K562 (cell line): ENCODE measurements at regions not wholly inside any gene's neighbourhood (a gene's known extent, or its start where the extent isn't known, plus 50 kb on each side); places are given as distances from the start of the nearest gene placed in this dataset.

ENCODE experiments used
- ATAC-seq: fragments of 200-7000 bp; cut with Tn5 transposase; 3 replicates; pipeline ENCODE4 v1.9.1; 2020; ENCODE audit warnings: moderate library complexity
- BruUV-seq: library from RNA; stranded (reverse); fragments of 400-500 nt; replicated peaks from 2 replicates; lab custom pipeline; 2021; lab: Mats Ljungman, UMichigan
- CTCF ChIA-PET: fragments of 300-600 bp; formaldehyde crosslinking; extraction: SDS; loops from one replicate; lab custom pipeline; 2021; ENCODE audit warnings: low intra/inter-chr PET ratio; lab: Yijun Ruan, JAX
- POLR2A ChIA-PET: fragments of 300-600, 350-650 bp; sonication (Branson Sonifier 250); formaldehyde crosslinking; extraction: SDS; loops from one replicate; lab custom pipeline; 2021; ENCODE audit warnings: antibody characterized with exemption, inconsistent platforms; lab: Yijun Ruan, JAX
- DNase-seq, 4 experiments: peaks; one replicate each; pipeline versions ENCODE4 v3.0.0 to v3.0.0-alpha.2; 2011 to 2018; ENCODE audit warnings: low spot score in 3 of 4, mixed read lengths in 3 of 4; ENCODE audit errors: extremely low read depth in 1 of 4
- FAIRE-seq: peaks from 2 replicates; lab custom pipeline; 2011; peaks lifted over from hg19 to GRCh38; lab: Jason Lieb, UNC
- H2AFZ ChIP-seq: 2 replicates; pipeline ENCODE4 v1.6.0; 2011; ENCODE audit warnings: low read depth, low read length, control low read depth, inconsistent platforms
- H3K27ac ChIP-seq: fragments of 200-600 bp; 3 replicates; pipeline ENCODE4 v1.8.0; 2011; ENCODE audit warnings: low read depth, mild to moderate bottlenecking, control low read depth, inconsistent platforms, low read length, moderate library complexity, mixed read lengths; ENCODE audit errors: extremely low read depth
- H3K27me3 ChIP-seq, 2 experiments: fragments of 300-600 bp in 1 of 2; 2 replicates in 1 of 2; 3 replicates in 1 of 2; pipeline versions ENCODE4 v1.6.0 to v1.8.0; 2011; ENCODE audit warnings: inconsistent platforms in 2 of 2, low read length in 2 of 2, mild to moderate bottlenecking in 1 of 2, mixed read lengths in 1 of 2, moderate library complexity in 1 of 2; ENCODE audit not compliant: control insufficient read depth in 2 of 2, insufficient read depth in 2 of 2
- H3K36me3 ChIP-seq: fragments of 300-600 bp; 3 replicates; pipeline ENCODE4 v1.8.0; 2011; ENCODE audit warnings: mild to moderate bottlenecking, low read length, inconsistent platforms; ENCODE audit not compliant: control insufficient read depth, insufficient read depth
- H3K4me1 ChIP-seq, 2 experiments: fragments of 200-600 bp in 1 of 2; replicated peaks in 1 of 2; 2 replicates in 1 of 2; 3 replicates in 1 of 2; pipeline versions ENCODE4 v1.5.1 to v1.8.0; 2011; ENCODE audit warnings: inconsistent platforms in 2 of 2, low read length in 2 of 2, mild to moderate bottlenecking in 1 of 2, mixed read lengths in 1 of 2, moderate library complexity in 1 of 2; ENCODE audit not compliant: control insufficient read depth in 2 of 2, insufficient read depth in 2 of 2
- H3K4me2 ChIP-seq: 2 replicates; pipeline ENCODE4 v1.6.1; 2011; ENCODE audit warnings: low read length, control low read depth, inconsistent platforms, mixed read lengths; ENCODE audit not compliant: insufficient read depth
- H3K4me3 ChIP-seq: fragments of 200-600 bp; sonication (generic), shearing (Covaris generic); 2 replicates; pipeline ENCODE4 v1.5.1; 2016; ENCODE audit warnings: control low read depth, inconsistent platforms
- H3K79me2 ChIP-seq: fragments of 200-600 bp; 3 replicates; pipeline ENCODE4 v1.8.0; 2011; ENCODE audit warnings: low read length, inconsistent platforms; ENCODE audit not compliant: control insufficient read depth, insufficient read depth
- H3K9ac ChIP-seq, 2 experiments: 2 replicates each; pipeline versions ENCODE4 v1.6.0 to v1.6.1; 2011; ENCODE audit warnings: low read depth in 2 of 2, low read length in 2 of 2, control low read depth in 1 of 2, inconsistent platforms in 1 of 2, mild to moderate bottlenecking in 1 of 2, mixed read lengths in 1 of 2; ENCODE audit not compliant: insufficient read depth in 1 of 2
- H3K9me1 ChIP-seq: one replicate; pipeline ENCODE4 v1.6.0; 2011; ENCODE audit warnings: inconsistent platforms, mild to moderate bottlenecking, low read length, moderate library complexity; ENCODE audit not compliant: control insufficient read depth, insufficient read depth
- H3K9me3 ChIP-seq: replicated peaks from 2 replicates; pipeline ENCODE4 v1.5.1; 2011; ENCODE audit warnings: low read depth, low read length, inconsistent platforms; ENCODE audit not compliant: control insufficient read depth, insufficient read depth
- H4K20me1 ChIP-seq: replicated peaks from 2 replicates; pipeline ENCODE4 v1.6.1; 2011; ENCODE audit warnings: low read length, inconsistent platforms, mixed read lengths; ENCODE audit not compliant: control insufficient read depth, insufficient read depth
- CHD4 ChIP-seq: fragments of 200-600 bp; sonication (generic); IDR thresholded peaks from 3 replicates; pipeline ENCODE4 v1.6.1; 2012; ENCODE audit warnings: low read depth, mild to moderate bottlenecking, mixed read lengths, low read length, inconsistent platforms; ENCODE audit not compliant: insufficient read depth, insufficient replicate concordance, poor library complexity, severe bottlenecking
- KLF10 ChIP-seq: fragments of 250-450 bp; sonication (Bioruptor Pico); IDR thresholded peaks from 2 replicates; pipeline ENCODE4 v1.6.1; 2021; ENCODE audit warnings: matching md5 sums
- PHF21A ChIP-seq: fragments of 450-650 bp; IDR thresholded peaks from 2 replicates; pipeline ENCODE4 v1.6.1; 2017; ENCODE audit warnings: low read depth, borderline replicate concordance
- SAFB2 ChIP-seq: fragments of 200-400 bp; formaldehyde crosslinking; IDR thresholded peaks from 2 replicates; pipeline ENCODE4 v1.6.1; 2018; ENCODE audit warnings: borderline replicate concordance, low read length, low read depth, moderate library complexity; ENCODE audit not compliant: severe bottlenecking
- SMARCA4 ChIP-seq: fragments of 450-650 bp; IDR thresholded peaks from 2 replicates; pipeline ENCODE4 v1.6.1; 2016
- SPI1 ChIP-seq: IDR thresholded peaks from 2 replicates; pipeline ENCODE4 v1.6.1; 2011; ENCODE audit warnings: low read depth, low read length, control low read depth, borderline replicate concordance
- TBP ChIP-seq: optimal IDR thresholded peaks from 2 replicates; pipeline ENCODE3; 2011; ENCODE audit warnings: low read depth, low read length, improper control_type of control experiment
- TEAD1 ChIP-seq, 2 experiments: fragments of 450-650 bp in 1 of 2; sonication (generic) in 1 of 2; formaldehyde crosslinking; IDR thresholded peaks; 2 replicates each; pipeline versions ENCODE4 v1.4.0 to v1.8.0; 2020 to 2022; ENCODE audit warnings: mild to moderate bottlenecking in 2 of 2, missing genetic modification reagents in 1 of 2
- ZBTB11 ChIP-seq, 3 experiments: fragments of 200-800 bp in 1 of 3; fragments of 250-450 bp in 1 of 3; fragments of 450-650 bp in 1 of 3; sonication (Bioruptor Pico) in 1 of 3; sonication (Bioruptor generic) in 1 of 3; formaldehyde crosslinking in 1 of 3; IDR thresholded peaks; 2 replicates each; pipeline versions ENCODE4 v1.6.1 to v1.8.0; 2016 to 2022; ENCODE audit warnings: mild to moderate bottlenecking in 2 of 3, missing genetic modification characterization in 2 of 3, missing compliant biosample characterization in 1 of 3, moderate library complexity in 1 of 3
- ZNF12 ChIP-seq: sonication (generic); formaldehyde crosslinking; IDR thresholded peaks from 2 replicates; pipeline ENCODE4 v1.4.0; 2020; ENCODE audit warnings: mild to moderate bottlenecking, missing genetic modification reagents
- ZNF551 ChIP-seq: fragments of 250-450 bp; sonication (Bioruptor Pico); IDR thresholded peaks from 2 replicates; pipeline ENCODE4 v1.5.0; 2021; ENCODE audit warnings: mild to moderate bottlenecking, moderate library complexity
- ZNF584 ChIP-seq: fragments of 200-800 bp; sonication (Bioruptor generic); IDR thresholded peaks from 2 replicates; pipeline ENCODE4 v1.6.1; 2016; ENCODE audit warnings: low read depth, mild to moderate bottlenecking, missing genetic modification characterization, missing compliant biosample characterization
- ZNF717 ChIP-seq: fragments of 250-450 bp; sonication (Bioruptor Pico); IDR thresholded peaks from 2 replicates; pipeline ENCODE4 v1.5.0; 2021
- WGBS: fragments of 100-300 bp; shearing (Covaris generic); methylation state at CpG from one replicate; pipeline ENCODE4 v1.1.6; 2016; ENCODE audit warnings: low coverage, mixed read lengths; ENCODE audit not compliant: insufficient coverage; ENCODE audit errors: missing lambda C conversion rate; 5-methylcytosine and 5-hydroxymethylcytosine counted together
- in situ Hi-C: fragments of 300-500 bp; cut with MboI; formaldehyde crosslinking; loops from 4 replicates; pipeline ENCODE4 v1.15.0; 2018; ENCODE audit warnings: inconsistent platforms, mixed read lengths
- intact Hi-C: fragments of 100-400 bp; cut with micrococcal nuclease; formaldehyde crosslinking; loops from 2 replicates; pipeline ENCODE4 v1.14.2; 2022
- TF ChIP-seq, protein P1 (sequence below): fragments of 450-650 bp; IDR thresholded peaks from 2 replicates; pipeline ENCODE4 v1.6.1; 2017; ENCODE audit warnings: mild to moderate bottlenecking, moderate library complexity
- TF ChIP-seq, protein P2 (sequence below): fragments of 450-650 bp; formaldehyde crosslinking; IDR thresholded peaks from 2 replicates; pipeline ENCODE4 v1.4.0; 2022; ENCODE audit warnings: missing genetic modification characterization

DNA sequence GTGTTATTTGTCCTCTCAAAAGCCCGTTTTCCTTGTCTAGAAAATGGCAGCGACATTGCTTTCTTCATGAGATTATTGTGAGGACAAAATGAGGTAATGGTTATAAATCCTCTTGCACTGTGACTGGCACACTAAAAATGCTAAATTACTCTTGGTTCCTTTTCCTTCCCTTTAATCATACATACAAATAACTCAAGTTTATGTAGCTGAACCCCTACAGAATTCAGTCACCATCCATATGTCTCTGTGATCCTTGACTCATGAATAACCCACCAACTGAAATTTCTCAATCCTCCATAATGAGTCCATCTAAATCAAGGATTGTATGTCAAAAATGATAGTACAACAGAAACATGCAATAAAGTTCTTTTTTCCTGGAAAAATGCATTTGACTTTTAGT, 71.3 kb upstream of the VWC2 start (continued):
- TF ChIP-seq CHD4 (no peak), ZNF717 (CRISPR knock-in tag) (no peak), SAFB2 (no peak)

DNA sequence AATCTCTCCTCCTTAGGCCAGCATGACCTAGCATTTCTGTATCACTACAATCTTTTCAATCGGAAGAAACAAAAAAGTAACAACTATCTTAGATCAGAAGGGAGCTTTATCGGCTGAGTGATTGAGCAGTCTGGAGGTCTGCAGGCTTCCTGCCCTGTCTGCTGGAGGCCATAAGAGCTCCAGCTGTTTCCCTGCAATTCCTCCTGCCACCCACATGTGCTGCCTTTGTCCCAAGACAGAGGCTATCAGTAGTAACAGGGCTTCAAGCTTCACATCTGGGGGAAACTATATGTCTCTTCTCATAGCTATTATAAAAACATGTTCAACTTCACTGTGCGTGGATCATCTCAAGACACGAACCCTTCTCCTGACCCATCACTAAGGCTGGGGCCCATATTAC, 70.1 kb upstream of the VWC2 start:
- no peak overlapping the region for H3K27ac ChIP-seq
- no peaks in the 10 kb centered on the region for H3K27me3 ChIP-seq
- no peak overlapping the region for H3K4me3 ChIP-seq
- H3K9ac ChIP-seq, result no peak overlapping the region
- H3K36me3 ChIP-seq, result no peaks in the 10 kb centered on the region
- 5% methylated on average over 4 of the region's 4 CpGs for WGBS
- H3K9me3 ChIP-seq, result no peaks in the 10 kb centered on the region
- DNase-seq, result no peak
- no peaks in the 10 kb centered on the region for H3K9me1 ChIP-seq
- ChIA-PET CTCF (no interaction called here), POLR2A (no interaction called here)
- in situ Hi-C loops (no loop called here), intact Hi-C loops (no loop called here)
- no peak for ATAC-seq
- no peak overlapping the region for H3K4me2 ChIP-seq
- no peak for FAIRE-seq
- no peaks in the 10 kb centered on the region for H4K20me1 ChIP-seq
- no peaks in the 10 kb centered on the region for H3K4me1 ChIP-seq
- H3K79me2 ChIP-seq, result no peaks in the 10 kb centered on the region
- H2AFZ ChIP-seq, result no peak overlapping the region
- BruUV-seq, result no TSS peak
- TF ChIP-seq ZNF12, result no peak
- TF ChIP-seq ZBTB11 (CRISPR knock-in tag; IDR thresholded peaks at IDR 0.05), result no peak
- no peak for TF ChIP-seq PHF21A
- no peak for TF ChIP-seq TBP
- TF ChIP-seq TEAD1 (CRISPR knock-in tag; IDR thresholded peaks at IDR 0.05), result no peak
- no peak for TF ChIP-seq KLF10 (CRISPR knock-in tag)
- TF ChIP-seq ZNF584, result no peak
- TF ChIP-seq, protein P1, sequence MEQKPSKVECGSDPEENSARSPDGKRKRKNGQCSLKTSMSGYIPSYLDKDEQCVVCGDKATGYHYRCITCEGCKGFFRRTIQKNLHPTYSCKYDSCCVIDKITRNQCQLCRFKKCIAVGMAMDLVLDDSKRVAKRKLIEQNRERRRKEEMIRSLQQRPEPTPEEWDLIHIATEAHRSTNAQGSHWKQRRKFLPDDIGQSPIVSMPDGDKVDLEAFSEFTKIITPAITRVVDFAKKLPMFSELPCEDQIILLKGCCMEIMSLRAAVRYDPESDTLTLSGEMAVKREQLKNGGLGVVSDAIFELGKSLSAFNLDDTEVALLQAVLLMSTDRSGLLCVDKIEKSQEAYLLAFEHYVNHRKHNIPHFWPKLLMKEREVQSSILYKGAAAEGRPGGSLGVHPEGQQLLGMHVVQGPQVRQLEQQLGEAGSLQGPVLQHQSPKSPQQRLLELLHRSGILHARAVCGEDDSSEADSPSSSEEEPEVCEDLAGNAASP, result no peak
- no peak for TF ChIP-seq SMARCA4
- no peak for TF ChIP-seq ZNF551 (CRISPR knock-in tag)
- TF ChIP-seq, protein P2, sequence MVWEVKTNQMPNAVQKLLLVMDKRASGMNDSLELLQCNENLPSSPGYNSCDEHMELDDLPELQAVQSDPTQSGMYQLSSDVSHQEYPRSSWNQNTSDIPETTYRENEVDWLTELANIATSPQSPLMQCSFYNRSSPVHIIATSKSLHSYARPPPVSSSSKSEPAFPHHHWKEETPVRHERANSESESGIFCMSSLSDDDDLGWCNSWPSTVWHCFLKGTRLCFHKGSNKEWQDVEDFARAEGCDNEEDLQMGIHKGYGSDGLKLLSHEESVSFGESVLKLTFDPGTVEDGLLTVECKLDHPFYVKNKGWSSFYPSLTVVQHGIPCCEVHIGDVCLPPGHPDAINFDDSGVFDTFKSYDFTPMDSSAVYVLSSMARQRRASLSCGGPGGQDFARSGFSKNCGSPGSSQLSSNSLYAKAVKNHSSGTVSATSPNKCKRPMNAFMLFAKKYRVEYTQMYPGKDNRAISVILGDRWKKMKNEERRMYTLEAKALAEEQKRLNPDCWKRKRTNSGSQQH (CRISPR knock-in tag), result no peak
- TF ChIP-seq SPI1, result no peak
